ENCODE measurements at regions not wholly inside any gene's neighbourhood (a gene's known extent, or its start where the extent isn't known, plus 50 kb on each side); places are given as distances from the start of the nearest gene placed in this dataset.
A peak's percentile ranks its signal among the peaks of the same experiment; 100 is the strongest.

DNA sequence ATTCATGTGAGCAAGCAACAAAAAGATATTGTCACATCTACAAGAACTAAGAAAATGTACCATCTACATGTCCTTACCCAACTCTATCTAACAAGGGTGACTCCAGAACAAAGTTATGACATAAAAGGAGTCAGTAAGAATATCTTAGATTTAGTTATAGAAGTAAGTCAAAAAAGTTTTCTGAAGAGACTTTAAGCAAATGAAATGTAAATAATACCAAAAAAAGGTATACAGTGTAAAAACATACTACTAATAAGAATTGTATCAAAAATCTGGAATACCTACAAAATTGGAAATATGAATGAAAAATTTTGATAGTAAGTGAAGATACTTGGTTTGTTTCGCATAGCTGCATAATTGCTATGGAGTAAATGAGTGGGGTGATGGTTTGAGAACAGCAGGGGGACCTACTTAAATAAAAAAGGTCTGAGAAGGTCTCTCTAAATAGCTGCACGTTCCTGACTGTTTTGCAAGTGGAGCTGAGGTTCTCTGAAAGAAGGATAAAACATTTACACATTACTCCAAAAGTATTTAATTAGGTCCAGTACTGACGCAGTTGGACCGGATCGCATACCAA is 51.0 kb upstream of the ENPP6 start:
- Histone ChIP-seq H3K36me3 (ENCODE audit: control insufficient read depth, insufficient read depth, low read length) (no peaks in the 10 kb centered on the region), H3K4me3 (replicated peaks; ENCODE audit: low read depth, low read length) (peak overlapping the region; percentile 45), H3K27me3 (replicated peaks; ENCODE audit: control insufficient read depth, insufficient read depth, low read length) (no peaks in the 10 kb centered on the region)
- TF ChIP-seq, protein P1, sequence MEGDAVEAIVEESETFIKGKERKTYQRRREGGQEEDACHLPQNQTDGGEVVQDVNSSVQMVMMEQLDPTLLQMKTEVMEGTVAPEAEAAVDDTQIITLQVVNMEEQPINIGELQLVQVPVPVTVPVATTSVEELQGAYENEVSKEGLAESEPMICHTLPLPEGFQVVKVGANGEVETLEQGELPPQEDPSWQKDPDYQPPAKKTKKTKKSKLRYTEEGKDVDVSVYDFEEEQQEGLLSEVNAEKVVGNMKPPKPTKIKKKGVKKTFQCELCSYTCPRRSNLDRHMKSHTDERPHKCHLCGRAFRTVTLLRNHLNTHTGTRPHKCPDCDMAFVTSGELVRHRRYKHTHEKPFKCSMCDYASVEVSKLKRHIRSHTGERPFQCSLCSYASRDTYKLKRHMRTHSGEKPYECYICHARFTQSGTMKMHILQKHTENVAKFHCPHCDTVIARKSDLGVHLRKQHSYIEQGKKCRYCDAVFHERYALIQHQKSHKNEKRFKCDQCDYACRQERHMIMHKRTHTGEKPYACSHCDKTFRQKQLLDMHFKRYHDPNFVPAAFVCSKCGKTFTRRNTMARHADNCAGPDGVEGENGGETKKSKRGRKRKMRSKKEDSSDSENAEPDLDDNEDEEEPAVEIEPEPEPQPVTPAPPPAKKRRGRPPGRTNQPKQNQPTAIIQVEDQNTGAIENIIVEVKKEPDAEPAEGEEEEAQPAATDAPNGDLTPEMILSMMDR (IDR thresholded peaks at IDR 0.05; ENCODE audit: insufficient read depth, low read length, poor library complexity, severe bottlenecking) = peak; percentile 3
- DNase-seq (ENCODE audit: extremely low read depth, insufficient read length) = no peak

DNA sequence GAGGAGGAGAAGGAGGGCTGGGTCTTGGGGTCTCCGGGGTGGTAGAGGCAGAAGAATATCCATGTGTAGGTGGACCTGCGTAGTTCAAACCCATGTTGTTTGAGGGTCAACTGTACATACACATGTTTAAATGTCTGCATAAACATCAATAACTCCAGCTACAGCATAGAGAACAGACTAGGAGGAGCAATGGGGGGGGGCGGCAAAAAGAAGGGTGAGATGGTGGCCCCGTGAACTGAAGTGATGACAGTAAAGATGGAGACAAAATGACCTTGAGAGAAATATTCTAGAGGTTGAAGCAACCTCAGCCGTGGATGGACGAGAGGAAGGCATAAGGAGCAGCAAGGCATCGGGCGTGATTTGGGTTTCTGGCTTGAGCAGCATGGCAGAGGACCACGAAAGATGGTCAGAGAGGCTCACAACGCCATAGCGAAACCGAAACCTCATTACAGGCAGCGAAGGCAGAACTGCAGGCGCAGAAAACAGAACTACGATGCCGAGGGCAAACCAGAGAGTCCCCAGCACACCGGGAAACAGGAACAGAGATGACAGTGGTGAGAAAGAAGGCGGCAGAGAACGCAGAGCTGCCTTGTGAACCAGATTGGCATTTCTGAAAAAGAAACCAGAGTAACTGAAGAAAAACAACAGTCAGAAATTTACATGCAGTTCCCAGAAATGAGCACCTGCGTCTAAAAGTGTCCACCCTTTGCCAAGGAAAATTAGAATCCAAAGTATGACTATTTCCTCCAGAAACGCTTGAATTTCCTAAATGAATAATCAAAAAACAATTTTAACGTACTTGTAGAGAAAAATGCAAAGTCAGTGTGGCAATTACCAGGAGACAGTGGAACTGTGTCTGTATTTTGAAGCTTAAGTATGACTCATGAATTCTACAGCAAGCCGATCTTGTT is 50.3 kb upstream of the ENPP6 start:
- no peaks in the 10 kb centered on the region for H3K27me3 ChIP-seq (replicated peaks; ENCODE audit: control insufficient read depth, insufficient read depth, low read length)
- peak overlapping the region; percentile 45 for H3K4me3 ChIP-seq (replicated peaks; ENCODE audit: low read depth, low read length)
- TF ChIP-seq, protein P1 (IDR thresholded peaks at IDR 0.05; ENCODE audit: insufficient read depth, low read length, poor library complexity, severe bottlenecking) = no peak
- DNase-seq (ENCODE audit: extremely low read depth, insufficient read length) = peak; percentile 87
- no peaks in the 10 kb centered on the region for H3K36me3 ChIP-seq (ENCODE audit: control insufficient read depth, insufficient read depth, low read length)
